K562 (cell line): ENCODE measurements at regions not wholly inside any gene's neighbourhood (a gene's known extent, or its start where the extent isn't known, plus 50 kb on each side); places are given as distances from the start of the nearest gene placed in this dataset.

Source experiments
- ATAC-seq: fragments of 200-7000 bp; cut with Tn5 transposase; 3 replicates; pipeline ENCODE4 v1.9.1; 2020; ENCODE audit warnings: moderate library complexity
- BruUV-seq: library from RNA; stranded (reverse); fragments of 400-500 nt; replicated peaks from 2 replicates; lab custom pipeline; 2021; lab: Mats Ljungman, UMichigan
- CTCF ChIA-PET: fragments of 300-600 bp; formaldehyde crosslinking; extraction: SDS; loops from one replicate; lab custom pipeline; 2021; ENCODE audit warnings: low intra/inter-chr PET ratio; lab: Yijun Ruan, JAX
- POLR2A ChIA-PET: fragments of 300-600, 350-650 bp; sonication (Branson Sonifier 250); formaldehyde crosslinking; extraction: SDS; loops from one replicate; lab custom pipeline; 2021; ENCODE audit warnings: antibody characterized with exemption, inconsistent platforms; lab: Yijun Ruan, JAX
- DNase-seq, 4 experiments: peaks; one replicate each; pipeline versions ENCODE4 v3.0.0 to v3.0.0-alpha.2; 2011 to 2018; ENCODE audit warnings: low spot score in 3 of 4, mixed read lengths in 3 of 4; ENCODE audit errors: extremely low read depth in 1 of 4
- FAIRE-seq: peaks from 2 replicates; lab custom pipeline; 2011; peaks lifted over from hg19 to GRCh38; lab: Jason Lieb, UNC
- H2AFZ ChIP-seq: 2 replicates; pipeline ENCODE4 v1.6.0; 2011; ENCODE audit warnings: low read depth, low read length, control low read depth, inconsistent platforms
- H3K27ac ChIP-seq: fragments of 200-600 bp; 3 replicates; pipeline ENCODE4 v1.8.0; 2011; ENCODE audit warnings: low read depth, mild to moderate bottlenecking, control low read depth, inconsistent platforms, low read length, moderate library complexity, mixed read lengths; ENCODE audit errors: extremely low read depth
- H3K27me3 ChIP-seq, 2 experiments: fragments of 300-600 bp in 1 of 2; 2 replicates in 1 of 2; 3 replicates in 1 of 2; pipeline versions ENCODE4 v1.6.0 to v1.8.0; 2011; ENCODE audit warnings: inconsistent platforms in 2 of 2, low read length in 2 of 2, mild to moderate bottlenecking in 1 of 2, mixed read lengths in 1 of 2, moderate library complexity in 1 of 2; ENCODE audit not compliant: control insufficient read depth in 2 of 2, insufficient read depth in 2 of 2
- H3K36me3 ChIP-seq: fragments of 300-600 bp; 3 replicates; pipeline ENCODE4 v1.8.0; 2011; ENCODE audit warnings: mild to moderate bottlenecking, low read length, inconsistent platforms; ENCODE audit not compliant: control insufficient read depth, insufficient read depth
- H3K4me1 ChIP-seq, 2 experiments: fragments of 200-600 bp in 1 of 2; replicated peaks in 1 of 2; 2 replicates in 1 of 2; 3 replicates in 1 of 2; pipeline versions ENCODE4 v1.5.1 to v1.8.0; 2011; ENCODE audit warnings: inconsistent platforms in 2 of 2, low read length in 2 of 2, mild to moderate bottlenecking in 1 of 2, mixed read lengths in 1 of 2, moderate library complexity in 1 of 2; ENCODE audit not compliant: control insufficient read depth in 2 of 2, insufficient read depth in 2 of 2
- H3K4me2 ChIP-seq: 2 replicates; pipeline ENCODE4 v1.6.1; 2011; ENCODE audit warnings: low read length, control low read depth, inconsistent platforms, mixed read lengths; ENCODE audit not compliant: insufficient read depth
- H3K4me3 ChIP-seq: fragments of 200-600 bp; sonication (generic), shearing (Covaris generic); 2 replicates; pipeline ENCODE4 v1.5.1; 2016; ENCODE audit warnings: control low read depth, inconsistent platforms
- H3K79me2 ChIP-seq: fragments of 200-600 bp; 3 replicates; pipeline ENCODE4 v1.8.0; 2011; ENCODE audit warnings: low read length, inconsistent platforms; ENCODE audit not compliant: control insufficient read depth, insufficient read depth
- H3K9ac ChIP-seq, 2 experiments: 2 replicates each; pipeline versions ENCODE4 v1.6.0 to v1.6.1; 2011; ENCODE audit warnings: low read depth in 2 of 2, low read length in 2 of 2, control low read depth in 1 of 2, inconsistent platforms in 1 of 2, mild to moderate bottlenecking in 1 of 2, mixed read lengths in 1 of 2; ENCODE audit not compliant: insufficient read depth in 1 of 2
- H3K9me1 ChIP-seq: one replicate; pipeline ENCODE4 v1.6.0; 2011; ENCODE audit warnings: inconsistent platforms, mild to moderate bottlenecking, low read length, moderate library complexity; ENCODE audit not compliant: control insufficient read depth, insufficient read depth
- H3K9me3 ChIP-seq: replicated peaks from 2 replicates; pipeline ENCODE4 v1.5.1; 2011; ENCODE audit warnings: low read depth, low read length, inconsistent platforms; ENCODE audit not compliant: control insufficient read depth, insufficient read depth
- H4K20me1 ChIP-seq: replicated peaks from 2 replicates; pipeline ENCODE4 v1.6.1; 2011; ENCODE audit warnings: low read length, inconsistent platforms, mixed read lengths; ENCODE audit not compliant: control insufficient read depth, insufficient read depth
- FOXJ3 ChIP-seq: sonication (generic); formaldehyde crosslinking; IDR thresholded peaks from 2 replicates; pipeline ENCODE4 v1.4.0; 2020; ENCODE audit warnings: mild to moderate bottlenecking, missing genetic modification reagents
- GTF2A2 ChIP-seq: IDR thresholded peaks from 2 replicates; pipeline ENCODE4 v1.6.1; 2016; ENCODE audit warnings: mild to moderate bottlenecking, missing genetic modification characterization, missing compliant biosample characterization
- KDM5B ChIP-seq: fragments of 200-600 bp; sonication (generic); IDR thresholded peaks from 2 replicates; pipeline ENCODE4 v1.6.1; 2012; ENCODE audit warnings: low read depth, mild to moderate bottlenecking, moderate library complexity, low read length, control low read depth, inconsistent platforms; ENCODE audit not compliant: insufficient replicate concordance
- SFPQ ChIP-seq: fragments of 200-400 bp; formaldehyde crosslinking; IDR thresholded peaks from 2 replicates; pipeline ENCODE4 v1.6.1; 2017; ENCODE audit warnings: mild to moderate bottlenecking, low read depth, low read length, moderate library complexity
- ZSCAN32 ChIP-seq: fragments of 450-650 bp; formaldehyde crosslinking; IDR thresholded peaks from 2 replicates; pipeline ENCODE4 v1.4.0; 2020; ENCODE audit warnings: mild to moderate bottlenecking, moderate library complexity
- WGBS: fragments of 100-300 bp; shearing (Covaris generic); methylation state at CpG from one replicate; pipeline ENCODE4 v1.1.6; 2016; ENCODE audit warnings: low coverage, mixed read lengths; ENCODE audit not compliant: insufficient coverage; ENCODE audit errors: missing lambda C conversion rate; 5-methylcytosine and 5-hydroxymethylcytosine counted together
- in situ Hi-C: fragments of 300-500 bp; cut with MboI; formaldehyde crosslinking; loops from 4 replicates; pipeline ENCODE4 v1.15.0; 2018; ENCODE audit warnings: inconsistent platforms, mixed read lengths
- intact Hi-C: fragments of 100-400 bp; cut with micrococcal nuclease; formaldehyde crosslinking; loops from 2 replicates; pipeline ENCODE4 v1.14.2; 2022

GRCh38 chr3:59522550-59522949 is 472.7 kb upstream of the CFAP20DC start:
- ATAC-seq, result no peak
- CTCF ChIA-PET, result no interaction called here
- WGBS, result 0% methylated on average over 2 of the region's 2 CpGs

More at GRCh38 chr3:59522550-59522949, 472.7 kb upstream of the CFAP20DC start:
- intact Hi-C loops (no loop called here), in situ Hi-C loops (no loop called here)
- Histone ChIP-seq H3K4me3 (no peak overlapping the region), H3K9ac (no peak overlapping the region), H3K27me3 (peaks cover 0 to 2% of the 10 kb centered on the region in 2 experiments; a peak in 1 of 5 replicates), H3K4me2 (no peak overlapping the region), H3K36me3 (no peaks in the 10 kb centered on the region), H3K9me3 (no peaks in the 10 kb centered on the region), H3K79me2 (no peaks in the 10 kb centered on the region), H4K20me1 (no peaks in the 10 kb centered on the region), H3K27ac (no peak overlapping the region), H3K4me1 (no peaks in the 10 kb centered on the region), H2AFZ (no peak overlapping the region), H3K9me1 (no peaks in the 10 kb centered on the region)
- no TSS peak for BruUV-seq
- FAIRE-seq, result no peak
- POLR2A ChIA-PET, result no interaction called here
- no peak for DNase-seq
- no peak for TF ChIP-seq ZSCAN32
- TF ChIP-seq SFPQ, result no peak
- TF ChIP-seq KDM5B, result no peak
- TF ChIP-seq GTF2A2 (tag), result no peak
- TF ChIP-seq FOXJ3 (CRISPR knock-in tag), result no peak
